ENCODE measurements at regions not wholly inside any gene's neighbourhood (a gene's known extent, or its start where the extent isn't known, plus 50 kb on each side); places are given as distances from the start of the nearest gene placed in this dataset.

DNA sequence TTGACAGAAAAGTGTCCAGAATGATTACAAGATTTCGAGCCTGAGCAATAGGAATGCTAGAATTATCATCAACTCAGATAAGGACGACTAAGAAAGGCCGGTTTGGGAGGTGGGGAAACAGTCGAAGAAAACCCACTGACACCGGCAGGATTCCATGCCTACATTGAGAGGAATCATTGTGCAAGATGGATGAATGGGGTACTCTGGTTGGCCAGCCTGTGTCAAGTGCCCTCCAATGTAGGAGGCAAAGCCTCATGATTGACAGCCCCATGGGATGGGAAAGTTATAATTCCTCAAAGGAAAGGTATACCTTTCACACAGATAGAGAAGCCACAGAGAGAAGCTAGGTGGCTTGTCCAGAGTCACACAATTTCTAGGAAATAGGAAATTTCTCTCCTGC is 153.5 kb upstream of the CTTNBP2NL start:
- TF ChIP-seq ZSCAN23 (tag by site-specific recombination; IDR thresholded peaks at IDR 0.05) = no peak
- TF ChIP-seq, protein P1, sequence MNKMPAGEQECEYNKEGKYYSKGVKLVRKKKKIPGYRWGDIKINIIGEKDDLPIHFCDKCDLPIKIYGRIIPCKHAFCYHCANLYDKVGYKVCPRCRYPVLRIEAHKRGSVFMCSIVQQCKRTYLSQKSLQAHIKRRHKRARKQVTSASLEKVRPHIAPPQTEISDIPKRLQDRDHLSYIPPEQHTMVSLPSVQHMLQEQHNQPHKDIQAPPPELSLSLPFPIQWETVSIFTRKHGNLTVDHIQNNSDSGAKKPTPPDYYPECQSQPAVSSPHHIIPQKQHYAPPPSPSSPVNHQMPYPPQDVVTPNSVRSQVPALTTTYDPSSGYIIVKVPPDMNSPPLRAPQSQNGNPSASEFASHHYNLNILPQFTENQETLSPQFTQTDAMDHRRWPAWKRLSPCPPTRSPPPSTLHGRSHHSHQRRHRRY (tag by site-specific recombination; IDR thresholded peaks at IDR 0.05) = no peak
- TF ChIP-seq HOXA7 (CRISPR knock-in tag; IDR thresholded peaks at IDR 0.05; ENCODE audit: borderline replicate concordance) = no peak
- TF ChIP-seq, protein P2, sequence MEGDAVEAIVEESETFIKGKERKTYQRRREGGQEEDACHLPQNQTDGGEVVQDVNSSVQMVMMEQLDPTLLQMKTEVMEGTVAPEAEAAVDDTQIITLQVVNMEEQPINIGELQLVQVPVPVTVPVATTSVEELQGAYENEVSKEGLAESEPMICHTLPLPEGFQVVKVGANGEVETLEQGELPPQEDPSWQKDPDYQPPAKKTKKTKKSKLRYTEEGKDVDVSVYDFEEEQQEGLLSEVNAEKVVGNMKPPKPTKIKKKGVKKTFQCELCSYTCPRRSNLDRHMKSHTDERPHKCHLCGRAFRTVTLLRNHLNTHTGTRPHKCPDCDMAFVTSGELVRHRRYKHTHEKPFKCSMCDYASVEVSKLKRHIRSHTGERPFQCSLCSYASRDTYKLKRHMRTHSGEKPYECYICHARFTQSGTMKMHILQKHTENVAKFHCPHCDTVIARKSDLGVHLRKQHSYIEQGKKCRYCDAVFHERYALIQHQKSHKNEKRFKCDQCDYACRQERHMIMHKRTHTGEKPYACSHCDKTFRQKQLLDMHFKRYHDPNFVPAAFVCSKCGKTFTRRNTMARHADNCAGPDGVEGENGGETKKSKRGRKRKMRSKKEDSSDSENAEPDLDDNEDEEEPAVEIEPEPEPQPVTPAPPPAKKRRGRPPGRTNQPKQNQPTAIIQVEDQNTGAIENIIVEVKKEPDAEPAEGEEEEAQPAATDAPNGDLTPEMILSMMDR (tag by site-specific recombination; IDR thresholded peaks at IDR 0.05) = no peak
- no peak for TF ChIP-seq ZNF311 (tag by site-specific recombination; IDR thresholded peaks at IDR 0.05; ENCODE audit: borderline replicate concordance)
- TF ChIP-seq, protein P3, sequence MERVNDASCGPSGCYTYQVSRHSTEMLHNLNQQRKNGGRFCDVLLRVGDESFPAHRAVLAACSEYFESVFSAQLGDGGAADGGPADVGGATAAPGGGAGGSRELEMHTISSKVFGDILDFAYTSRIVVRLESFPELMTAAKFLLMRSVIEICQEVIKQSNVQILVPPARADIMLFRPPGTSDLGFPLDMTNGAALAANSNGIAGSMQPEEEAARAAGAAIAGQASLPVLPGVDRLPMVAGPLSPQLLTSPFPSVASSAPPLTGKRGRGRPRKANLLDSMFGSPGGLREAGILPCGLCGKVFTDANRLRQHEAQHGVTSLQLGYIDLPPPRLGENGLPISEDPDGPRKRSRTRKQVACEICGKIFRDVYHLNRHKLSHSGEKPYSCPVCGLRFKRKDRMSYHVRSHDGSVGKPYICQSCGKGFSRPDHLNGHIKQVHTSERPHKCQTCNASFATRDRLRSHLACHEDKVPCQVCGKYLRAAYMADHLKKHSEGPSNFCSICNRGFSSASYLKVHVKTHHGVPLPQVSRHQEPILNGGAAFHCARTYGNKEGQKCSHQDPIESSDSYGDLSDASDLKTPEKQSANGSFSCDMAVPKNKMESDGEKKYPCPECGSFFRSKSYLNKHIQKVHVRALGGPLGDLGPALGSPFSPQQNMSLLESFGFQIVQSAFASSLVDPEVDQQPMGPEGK (tag by site-specific recombination; IDR thresholded peaks at IDR 0.05) = no peak
- no peak for TF ChIP-seq ZNF626 (tag by site-specific recombination; IDR thresholded peaks at IDR 0.05)
- no peak for TF ChIP-seq ZXDB (tag by site-specific recombination; IDR thresholded peaks at IDR 0.05)

Data from HEK293 (cell line).